Panc1 (cell line): ENCODE measurements at regions not wholly inside any gene's neighbourhood (a gene's known extent, or its start where the extent isn't known, plus 50 kb on each side); places are given as distances from the start of the nearest gene placed in this dataset.

ENCODE experiments used
- ATAC-seq: fragments of 200-7000 bp; cut with Tn5 transposase; 2 replicates; pipeline ENCODE4 v1.9.1; 2020; ENCODE audit warnings: mild to moderate bottlenecking, moderate library complexity
- BruUV-seq: library from RNA; stranded (reverse); fragments of 400-500 nt; replicated peaks from 2 replicates; lab custom pipeline; 2021; lab: Mats Ljungman, UMichigan
- CTCF ChIA-PET: fragments of 300-600 bp; sonication (Branson Sonifier 250); formaldehyde crosslinking; loops from one replicate; lab custom pipeline; 2022; ENCODE audit warnings: antibody characterized with exemption; lab: Charles Lee
- POLR2A ChIA-PET: fragments of 300-600 bp; sonication (Branson Sonifier 250); formaldehyde crosslinking; loops from one replicate; lab custom pipeline; 2022; ENCODE audit warnings: antibody characterized with exemption; lab: Charles Lee
- DNase-seq: peaks from one replicate; pipeline ENCODE4 v3.0.0-alpha.2; 2010; ENCODE audit warnings: low read depth, low spot score
- H3K27ac ChIP-seq: 2 replicates; pipeline ENCODE4 v1.5.1; 2011; ENCODE audit warnings: mild to moderate bottlenecking, low read length, inconsistent platforms
- H3K27me3 ChIP-seq: fragments of 200-500 bp; sonication (Bioruptor generic); 2 replicates; pipeline ENCODE4 v1.6.0; 2014; ENCODE audit warnings: low read length, inconsistent platforms; ENCODE audit not compliant: control insufficient read depth, insufficient read depth
- H3K36me3 ChIP-seq: fragments of 200-500 bp; sonication (Bioruptor generic); 2 replicates; pipeline ENCODE4 v1.5.1; 2014; ENCODE audit warnings: inconsistent platforms, mild to moderate bottlenecking, low read length, moderate library complexity; ENCODE audit not compliant: control insufficient read depth, insufficient read depth
- H3K4me1 ChIP-seq: 2 replicates; pipeline ENCODE4 v1.5.1; 2011; ENCODE audit warnings: inconsistent platforms, mild to moderate bottlenecking, low read length, moderate library complexity; ENCODE audit not compliant: control insufficient read depth, insufficient read depth
- H3K4me3 ChIP-seq, 2 experiments: 2 replicates each; pipeline ENCODE4 v1.5.1; 2011 to 2012; ENCODE audit warnings: low read depth in 2 of 2, low read length in 2 of 2, mild to moderate bottlenecking in 2 of 2, inconsistent platforms in 1 of 2, moderate library complexity in 1 of 2
- H3K9me3 ChIP-seq: fragments of 200-500 bp; sonication (Bioruptor generic); 2 replicates; pipeline ENCODE4 v1.5.1; 2014; ENCODE audit warnings: low read depth, mild to moderate bottlenecking, inconsistent platforms, low read length, moderate library complexity; ENCODE audit not compliant: control insufficient read depth, insufficient read depth
- POLR2AphosphoS5 ChIP-seq: IDR thresholded peaks from 2 replicates; pipeline ENCODE4 v1.6.1; 2012; ENCODE audit warnings: mild to moderate bottlenecking, low read depth, low read length, moderate library complexity
- SIN3A ChIP-seq: IDR thresholded peaks from 2 replicates; pipeline ENCODE4 v1.6.1; 2012; ENCODE audit warnings: low read depth, mild to moderate bottlenecking, low read length, moderate library complexity, borderline replicate concordance; ENCODE audit not compliant: insufficient read depth
- TCF7L2 ChIP-seq: IDR thresholded peaks from 2 replicates; pipeline ENCODE4 v1.6.1; 2011; ENCODE audit warnings: mild to moderate bottlenecking, low read depth, low read length, inconsistent platforms
- in situ Hi-C: cut with HindIII; loops from 2 replicates; pipeline ENCODE4 v1.10.0; 2016; ENCODE audit warnings: low sequenced_read_pairs, low pct_unique_long_range_greater_than_20kb
- intact Hi-C: fragments of 100-400 bp; cut with micrococcal nuclease; formaldehyde crosslinking; loops from one replicate; pipeline ENCODE4 v1.10.0; 2022; ENCODE audit not compliant: unreplicated experiment
- TF ChIP-seq, protein P1 (sequence below): fragments of 450-650 bp; IDR thresholded peaks from 2 replicates; pipeline ENCODE4 v1.5.1; 2017; ENCODE audit warnings: mild to moderate bottlenecking
- TF ChIP-seq, protein P2 (sequence below), 2 experiments: IDR thresholded peaks; 2 replicates each; pipeline ENCODE4 v1.6.1; 2011 to 2012; ENCODE audit warnings: low read depth in 2 of 2, control low read depth in 1 of 2, low read length in 1 of 2, mild to moderate bottlenecking in 1 of 2, moderate library complexity in 1 of 2; ENCODE audit not compliant: insufficient read depth in 1 of 2

DNA sequence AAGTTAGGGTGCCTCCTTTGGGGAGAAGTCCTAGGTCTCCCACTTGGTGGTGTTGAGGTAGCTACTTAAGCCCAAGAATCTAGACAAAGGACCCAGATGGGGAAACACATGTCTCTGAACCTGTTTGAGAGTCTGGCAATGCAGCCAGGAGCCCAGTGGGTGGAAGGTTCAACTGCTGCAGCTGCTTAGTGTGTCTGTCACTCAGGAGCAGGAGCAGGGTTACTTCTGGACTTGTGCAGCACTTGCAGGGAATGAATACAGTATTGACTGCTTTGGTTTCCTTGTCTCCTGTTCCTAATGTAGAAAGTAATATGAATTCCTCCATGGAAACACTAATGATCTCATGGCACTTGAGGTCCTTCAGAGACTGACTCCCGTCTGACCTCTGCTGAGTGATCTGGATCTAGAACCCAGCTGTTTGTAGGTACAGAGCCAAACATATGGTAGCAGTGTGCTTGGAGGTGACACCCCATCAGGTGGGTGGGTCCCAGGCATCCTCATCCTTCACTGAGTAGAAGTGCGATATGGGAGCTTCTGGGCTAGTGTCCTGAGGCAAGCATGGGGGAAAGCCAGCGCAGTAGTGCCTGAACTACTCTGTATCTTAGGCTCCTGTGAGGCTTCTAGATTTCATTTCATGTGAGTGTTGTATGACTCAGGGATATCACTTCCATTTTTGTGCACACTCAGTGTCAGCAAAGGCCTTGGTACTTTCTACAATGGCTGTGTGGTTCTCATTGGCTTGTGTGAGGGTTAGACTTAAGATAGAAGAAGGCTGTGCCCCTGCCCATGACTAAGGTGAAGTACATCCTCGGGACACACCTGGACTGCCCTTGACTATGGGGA, 85.0 kb upstream of the WDR1 start:
- ATAC-seq, result no peak
- CTCF ChIA-PET, result no interaction called here
- Histone ChIP-seq H3K4me3 (no peak overlapping the region), H3K27me3 (no peaks in the 10 kb centered on the region), H3K9me3 (no peaks in the 10 kb centered on the region), H3K4me1 (no peaks in the 10 kb centered on the region), H3K27ac (no peak overlapping the region), H3K36me3 (no peaks in the 10 kb centered on the region)
- in situ Hi-C loops (no loop called here), intact Hi-C loops (no loop called here)
- BruUV-seq, result no TSS peak
- DNase-seq, result no peak
- TF ChIP-seq TCF7L2 (no peak), SIN3A (no peak), POLR2AphosphoS5 (no peak)
- TF ChIP-seq, protein P1, sequence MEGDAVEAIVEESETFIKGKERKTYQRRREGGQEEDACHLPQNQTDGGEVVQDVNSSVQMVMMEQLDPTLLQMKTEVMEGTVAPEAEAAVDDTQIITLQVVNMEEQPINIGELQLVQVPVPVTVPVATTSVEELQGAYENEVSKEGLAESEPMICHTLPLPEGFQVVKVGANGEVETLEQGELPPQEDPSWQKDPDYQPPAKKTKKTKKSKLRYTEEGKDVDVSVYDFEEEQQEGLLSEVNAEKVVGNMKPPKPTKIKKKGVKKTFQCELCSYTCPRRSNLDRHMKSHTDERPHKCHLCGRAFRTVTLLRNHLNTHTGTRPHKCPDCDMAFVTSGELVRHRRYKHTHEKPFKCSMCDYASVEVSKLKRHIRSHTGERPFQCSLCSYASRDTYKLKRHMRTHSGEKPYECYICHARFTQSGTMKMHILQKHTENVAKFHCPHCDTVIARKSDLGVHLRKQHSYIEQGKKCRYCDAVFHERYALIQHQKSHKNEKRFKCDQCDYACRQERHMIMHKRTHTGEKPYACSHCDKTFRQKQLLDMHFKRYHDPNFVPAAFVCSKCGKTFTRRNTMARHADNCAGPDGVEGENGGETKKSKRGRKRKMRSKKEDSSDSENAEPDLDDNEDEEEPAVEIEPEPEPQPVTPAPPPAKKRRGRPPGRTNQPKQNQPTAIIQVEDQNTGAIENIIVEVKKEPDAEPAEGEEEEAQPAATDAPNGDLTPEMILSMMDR, result no peak
- TF ChIP-seq, protein P2, sequence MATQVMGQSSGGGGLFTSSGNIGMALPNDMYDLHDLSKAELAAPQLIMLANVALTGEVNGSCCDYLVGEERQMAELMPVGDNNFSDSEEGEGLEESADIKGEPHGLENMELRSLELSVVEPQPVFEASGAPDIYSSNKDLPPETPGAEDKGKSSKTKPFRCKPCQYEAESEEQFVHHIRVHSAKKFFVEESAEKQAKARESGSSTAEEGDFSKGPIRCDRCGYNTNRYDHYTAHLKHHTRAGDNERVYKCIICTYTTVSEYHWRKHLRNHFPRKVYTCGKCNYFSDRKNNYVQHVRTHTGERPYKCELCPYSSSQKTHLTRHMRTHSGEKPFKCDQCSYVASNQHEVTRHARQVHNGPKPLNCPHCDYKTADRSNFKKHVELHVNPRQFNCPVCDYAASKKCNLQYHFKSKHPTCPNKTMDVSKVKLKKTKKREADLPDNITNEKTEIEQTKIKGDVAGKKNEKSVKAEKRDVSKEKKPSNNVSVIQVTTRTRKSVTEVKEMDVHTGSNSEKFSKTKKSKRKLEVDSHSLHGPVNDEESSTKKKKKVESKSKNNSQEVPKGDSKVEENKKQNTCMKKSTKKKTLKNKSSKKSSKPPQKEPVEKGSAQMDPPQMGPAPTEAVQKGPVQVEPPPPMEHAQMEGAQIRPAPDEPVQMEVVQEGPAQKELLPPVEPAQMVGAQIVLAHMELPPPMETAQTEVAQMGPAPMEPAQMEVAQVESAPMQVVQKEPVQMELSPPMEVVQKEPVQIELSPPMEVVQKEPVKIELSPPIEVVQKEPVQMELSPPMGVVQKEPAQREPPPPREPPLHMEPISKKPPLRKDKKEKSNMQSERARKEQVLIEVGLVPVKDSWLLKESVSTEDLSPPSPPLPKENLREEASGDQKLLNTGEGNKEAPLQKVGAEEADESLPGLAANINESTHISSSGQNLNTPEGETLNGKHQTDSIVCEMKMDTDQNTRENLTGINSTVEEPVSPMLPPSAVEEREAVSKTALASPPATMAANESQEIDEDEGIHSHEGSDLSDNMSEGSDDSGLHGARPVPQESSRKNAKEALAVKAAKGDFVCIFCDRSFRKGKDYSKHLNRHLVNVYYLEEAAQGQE (IDR thresholded peaks at IDR 0.05; ENCODE audit: insufficient read depth in 1 of 2, low read depth in 2 of 2, low read length in 1 of 2), result no peak
- POLR2A ChIA-PET, result no interaction called here

DNA sequence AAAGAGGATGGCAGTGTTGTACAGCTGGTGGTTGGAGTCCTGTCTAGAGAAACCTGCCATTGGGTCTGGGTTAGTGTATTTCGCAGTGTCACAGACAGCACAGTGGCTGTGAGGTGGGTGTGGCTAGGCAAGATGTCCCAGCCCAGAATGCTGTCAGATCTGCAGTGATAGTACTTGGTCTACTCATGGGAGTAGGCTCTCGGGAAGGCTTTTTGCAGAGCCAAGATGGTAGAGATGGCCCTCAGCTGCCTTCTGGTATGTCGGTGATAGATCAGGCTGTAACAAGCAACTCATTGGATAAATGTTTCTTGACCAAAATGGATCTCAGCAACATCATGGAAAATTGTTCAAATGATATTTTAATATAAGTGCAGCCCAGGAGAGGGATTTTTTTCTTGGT, 84.3 kb upstream of the WDR1 start:
- Histone ChIP-seq H3K4me3 (no peak overlapping the region), H3K36me3 (no peaks in the 10 kb centered on the region), H3K27ac (no peak overlapping the region), H3K27me3 (no peaks in the 10 kb centered on the region), H3K4me1 (no peaks in the 10 kb centered on the region), H3K9me3 (no peaks in the 10 kb centered on the region)
- ATAC-seq (no peak), DNase-seq (no peak)
- in situ Hi-C loops (no loop called here), intact Hi-C loops (no loop called here)
- CTCF ChIA-PET, result no interaction called here
- BruUV-seq, result no TSS peak
- no peak for TF ChIP-seq POLR2AphosphoS5
- no peak for TF ChIP-seq TCF7L2
- TF ChIP-seq SIN3A, result no peak
- TF ChIP-seq, protein P2 (IDR thresholded peaks at IDR 0.05; ENCODE audit: insufficient read depth in 1 of 2, low read depth in 2 of 2, low read length in 1 of 2), result no peak
- TF ChIP-seq, protein P1, result no peak
- POLR2A ChIA-PET, result no interaction called here
